ENCODE measurements at regions not wholly inside any gene's neighbourhood (a gene's known extent, or its start where the extent isn't known, plus 50 kb on each side); places are given as distances from the start of the nearest gene placed in this dataset.
"Not testable (repeated sequence)": the region's sequence is repeated elsewhere in the genome, so short reads cannot be mapped to it uniquely, and the experiment has no call there.

DNA sequence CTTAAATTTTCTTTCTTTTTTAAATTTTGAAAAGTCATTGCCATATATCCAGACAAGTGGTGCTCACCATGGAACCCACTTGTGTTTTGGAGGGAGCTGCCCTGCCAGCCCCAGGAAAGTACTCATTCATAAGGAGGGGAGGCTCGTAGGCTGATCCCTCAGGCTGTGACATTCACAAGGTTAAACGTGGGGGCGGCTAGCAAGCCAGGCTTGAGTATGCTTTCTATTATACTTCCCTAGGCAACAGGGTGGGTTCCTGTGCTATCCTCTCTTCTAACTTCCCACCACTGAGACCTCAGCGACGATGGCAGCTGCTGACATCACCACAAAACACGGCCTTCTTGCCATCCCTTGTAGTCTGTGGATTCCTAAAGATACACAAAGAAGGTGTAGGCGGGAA lies 160.5 kb upstream of the C2CD4B start:
- DNase-seq = no peak

DNA sequence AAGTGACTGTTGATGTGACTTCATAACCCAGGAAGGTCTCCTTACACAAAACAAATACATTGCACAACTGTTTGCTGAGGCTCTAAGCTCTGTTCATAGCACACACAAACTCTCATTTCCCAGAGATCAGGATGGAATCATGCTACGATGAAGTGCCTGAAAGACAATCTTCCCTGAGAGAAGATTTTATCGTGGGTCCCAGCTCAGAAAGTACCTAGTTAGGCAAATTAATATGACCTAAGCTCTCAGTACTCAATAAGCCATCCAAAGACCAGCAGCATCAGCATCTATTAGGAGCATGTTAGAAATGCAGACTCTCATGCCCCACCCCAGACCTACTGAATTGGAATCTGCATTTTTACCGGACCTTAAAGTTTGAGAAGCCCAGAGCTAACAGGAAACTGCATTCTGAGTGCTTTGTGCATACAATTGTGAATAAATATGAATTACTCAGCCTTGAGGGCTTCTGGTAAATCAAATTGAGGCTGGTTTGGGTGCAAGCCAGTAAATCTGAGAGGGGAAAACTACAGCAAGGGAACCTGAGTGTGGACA lies 161.5 kb upstream of the C2CD4B start:
- no peak for DNase-seq

GRCh38 chr15:62327406-62327805 lies 162.3 kb upstream of the C2CD4B start:
- DNase-seq = no peak

DNA sequence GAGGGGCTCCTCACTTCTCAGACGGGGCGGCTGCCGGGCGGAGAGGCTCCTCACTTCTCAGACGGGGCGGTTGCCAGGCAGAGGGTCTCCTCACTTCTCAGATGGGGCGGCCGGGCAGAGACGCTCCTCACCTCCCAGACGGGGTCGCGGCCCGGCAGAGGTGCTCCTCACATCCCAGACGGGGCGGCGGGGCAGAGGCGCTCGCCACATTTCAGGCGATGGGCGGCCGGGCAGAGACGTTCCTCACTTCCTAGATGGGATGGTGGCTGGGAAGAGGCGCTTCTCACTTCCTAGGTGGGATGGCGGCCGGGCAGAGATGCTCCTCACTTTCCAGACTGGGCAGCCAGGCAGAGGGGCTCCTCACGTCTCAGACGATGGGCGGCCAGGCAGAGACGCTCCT lies 167.4 kb upstream of the C2CD4B start:
- DNase-seq = not testable (repeated sequence)

DNA sequence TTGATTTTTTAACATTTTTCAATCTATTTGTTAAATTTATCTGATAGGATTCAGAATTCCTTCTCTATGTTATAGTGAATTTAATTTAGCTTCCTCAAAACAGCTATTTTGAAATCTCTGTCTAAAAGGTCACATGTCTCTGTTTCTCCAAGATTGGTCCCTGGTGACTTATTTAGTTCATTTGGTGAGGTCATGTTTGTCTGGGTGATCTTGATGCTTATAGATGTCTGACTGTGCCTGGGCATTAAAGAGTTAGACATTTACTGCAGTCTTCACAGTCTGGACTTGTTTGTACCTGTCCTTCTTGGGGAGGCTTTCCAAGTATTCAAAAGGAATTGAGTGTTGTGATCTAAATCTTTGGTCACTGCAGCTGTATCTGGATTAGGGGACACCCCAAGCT lies 169.5 kb upstream of the C2CD4B start:
- no peak for DNase-seq

DNA sequence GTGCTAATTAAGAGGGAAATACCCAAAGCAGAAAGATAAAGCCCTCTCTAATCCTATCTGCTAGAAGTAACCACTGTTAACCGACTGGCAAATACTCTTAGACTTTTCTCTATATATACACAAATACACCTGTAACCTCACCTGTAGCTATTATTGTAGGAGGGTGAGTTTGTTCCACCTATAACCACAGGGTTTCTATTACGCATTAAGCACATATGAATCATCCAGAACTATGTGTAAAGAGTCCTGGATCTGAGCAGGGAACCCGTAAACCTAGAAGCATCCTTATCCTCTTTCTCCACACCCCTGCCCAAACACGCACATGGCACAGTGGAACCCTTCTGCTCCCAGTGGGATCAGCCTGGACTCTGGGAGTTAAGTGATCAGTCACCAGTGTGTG lies 172.8 kb upstream of the C2CD4B start:
- DNase-seq = no peak

- no peak for DNase-seq
Observed at GRCh38 chr15:62338497-62338896, 173.4 kb upstream of the C2CD4B start.

DNA sequence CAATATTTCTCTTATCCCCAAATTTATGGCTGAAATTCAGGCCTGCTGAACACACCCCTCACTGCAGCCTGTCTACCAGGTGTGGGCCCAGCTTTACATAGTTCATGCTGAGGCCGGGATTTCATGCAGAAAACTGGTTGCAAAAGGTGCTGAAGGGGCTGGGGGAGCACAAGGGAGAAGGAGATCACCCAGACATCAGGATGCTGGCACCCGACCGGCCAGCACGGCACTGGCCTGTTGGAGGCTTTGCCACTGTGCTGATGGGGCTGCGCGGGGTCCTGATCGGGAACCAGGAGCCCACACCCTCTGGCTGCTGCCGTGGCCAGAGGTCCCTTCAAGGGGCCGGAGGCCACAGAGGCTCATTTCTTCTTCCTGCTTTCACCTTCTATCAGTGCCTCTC lies 177.9 kb upstream of the C2CD4B start:
- no peak for DNase-seq

DNA sequence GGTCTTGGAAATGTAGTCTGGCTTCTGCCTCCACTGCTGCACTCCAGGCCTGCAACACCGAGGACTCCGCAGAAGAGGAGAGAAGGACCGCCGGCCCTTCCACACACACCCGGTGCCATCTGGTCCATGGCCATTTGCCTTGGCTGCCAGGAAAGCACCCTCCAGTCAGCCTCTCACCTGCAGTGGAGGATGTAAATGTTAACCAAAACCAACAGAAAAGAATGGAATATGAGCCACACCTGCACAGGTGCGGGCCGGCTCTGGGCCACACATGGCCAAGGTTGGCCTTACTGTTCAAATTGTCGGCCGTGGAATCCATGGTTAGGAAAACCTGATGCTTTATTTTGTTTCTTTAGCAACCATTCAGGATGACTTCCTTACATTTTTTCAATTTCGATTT lies 178.3 kb upstream of the C2CD4B start:
- no peak for DNase-seq

GRCh38 chr15:62344806-62345539 lies 179.9 kb upstream of the C2CD4B start:
- no peak for DNase-seq

DNA sequence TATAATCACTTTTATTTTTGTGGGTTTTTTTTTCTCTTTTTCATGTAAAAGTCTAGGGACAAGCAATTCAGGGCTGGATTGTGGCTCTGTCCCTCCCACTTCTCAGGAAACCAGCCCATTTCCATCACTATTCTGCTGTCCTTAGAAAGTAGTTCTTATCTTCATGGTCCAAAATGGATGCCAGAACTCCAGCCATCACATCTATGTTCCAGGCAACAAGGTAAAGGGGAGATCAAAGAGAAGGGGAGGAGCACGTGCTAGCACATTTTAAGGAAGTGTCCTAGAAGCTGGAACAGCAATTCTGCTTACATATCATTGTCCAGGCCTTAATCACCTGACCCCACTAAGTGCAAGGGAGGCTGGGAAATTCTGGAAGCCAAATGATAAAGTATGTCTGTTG lies 181.1 kb upstream of the C2CD4B start:
- no peak for DNase-seq

- DNase-seq = no peak
Observed at GRCh38 chr15:62348118-62348517, 183.0 kb upstream of the C2CD4B start.

- DNase-seq = no peak
Observed at GRCh38 chr15:62348623-62349022, 183.5 kb upstream of the C2CD4B start.

- DNase-seq = no peak
Observed at GRCh38 chr15:62352817-62353216, 187.7 kb upstream of the C2CD4B start.

GRCh38 chr15:62357431-62357830 lies 192.3 kb upstream of the C2CD4B start:
- no peak for DNase-seq

- DNase-seq = no peak
Observed at GRCh38 chr15:62359416-62359815, 194.3 kb upstream of the C2CD4B start.

DNA sequence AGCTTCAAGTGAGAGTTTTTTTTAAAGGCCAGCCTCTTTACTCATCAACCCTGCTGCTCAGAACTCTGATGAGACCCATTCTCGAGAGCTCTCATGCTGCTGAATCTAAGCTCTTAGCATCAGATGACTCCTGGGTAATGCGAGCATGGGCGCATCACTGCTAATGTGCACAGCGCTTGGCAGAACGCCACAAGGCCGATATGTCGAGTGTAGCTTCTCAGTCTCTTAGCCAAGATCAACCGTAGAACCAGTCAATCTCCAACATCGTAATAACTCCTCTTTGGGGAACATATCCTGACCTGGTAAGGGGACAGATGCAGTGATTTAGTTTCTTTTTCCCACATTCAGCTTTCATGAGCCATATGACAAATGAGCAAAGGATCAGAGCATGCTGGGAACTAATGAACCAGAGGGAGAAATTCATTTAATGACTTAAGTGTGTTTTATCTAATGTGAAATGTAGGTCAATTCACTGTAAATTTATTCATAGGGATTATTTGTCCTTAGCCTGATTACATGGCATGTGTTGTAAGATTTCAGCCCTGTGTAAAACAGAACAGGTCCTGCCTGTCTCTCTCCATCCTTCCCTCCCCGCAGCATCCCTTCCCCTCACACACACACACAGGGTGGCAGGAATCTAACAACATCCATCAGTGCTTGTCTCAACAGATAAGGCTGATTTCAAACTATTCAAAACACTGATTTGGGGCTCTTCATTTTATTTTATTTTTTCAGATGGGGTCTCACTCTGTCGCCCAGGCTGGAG lies 195.4 kb upstream of the C2CD4B start:
- DNase-seq = no peak

DNA sequence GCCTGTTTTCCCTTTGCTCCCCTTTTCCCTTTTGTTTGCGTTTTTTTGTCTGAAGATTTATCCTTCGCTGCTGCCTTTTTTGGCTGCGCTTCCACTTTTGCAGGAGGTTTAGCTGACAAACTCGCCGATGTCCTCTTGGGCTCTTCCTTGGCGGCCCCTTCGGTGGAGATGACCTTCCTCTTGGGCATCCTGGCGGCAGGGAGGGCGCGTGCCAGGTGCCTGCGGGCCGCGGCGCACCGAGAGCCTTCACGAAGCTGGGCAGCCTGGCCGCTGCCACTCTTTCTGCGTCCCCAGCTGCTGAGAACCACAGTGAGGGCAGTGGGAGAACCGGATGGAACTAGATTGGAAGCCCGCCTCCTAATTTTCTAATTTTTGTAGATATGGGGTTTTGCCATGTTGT lies 197.1 kb upstream of the C2CD4B start:
- DNase-seq = no peak

DNA sequence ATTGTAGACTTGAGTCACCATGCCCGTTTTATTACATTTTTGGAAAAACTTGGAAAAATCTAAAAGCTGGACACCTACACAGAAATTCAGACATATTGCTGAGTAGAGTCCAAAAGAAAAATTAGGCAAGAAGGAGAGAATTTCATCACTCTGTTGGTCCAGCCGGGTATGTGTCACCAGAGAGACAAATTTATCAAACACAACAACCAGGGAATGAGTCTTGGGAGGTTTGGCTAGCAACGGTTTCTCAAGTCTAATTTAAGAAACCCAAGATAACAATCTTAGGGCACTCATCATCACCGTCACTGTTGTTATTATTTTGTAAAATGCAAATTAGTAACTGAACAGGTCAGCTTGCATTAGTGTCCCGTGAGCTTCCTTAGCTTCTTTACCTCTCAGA lies 197.5 kb upstream of the C2CD4B start:
- no peak for DNase-seq

DNA sequence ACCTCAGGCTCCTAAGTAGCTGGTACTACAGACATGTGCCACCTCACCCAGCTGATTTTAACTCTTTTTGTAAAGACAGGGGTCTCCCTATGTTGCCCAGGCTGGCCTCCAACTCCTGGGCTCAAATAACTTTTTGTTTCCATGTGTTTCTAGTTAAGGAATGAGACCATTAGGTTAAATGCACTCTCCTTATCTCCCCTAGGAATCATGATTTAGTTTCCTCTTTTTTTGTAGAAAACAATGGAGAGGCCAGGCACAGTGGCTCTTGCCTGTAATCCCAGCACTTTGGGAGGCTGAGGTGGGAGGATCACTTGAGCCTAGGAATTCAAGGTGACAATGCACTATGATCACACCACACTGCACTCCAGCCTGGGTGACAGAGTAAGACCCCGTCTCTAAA lies 198.8 kb upstream of the C2CD4B start:
- no peak for DNase-seq

DNA sequence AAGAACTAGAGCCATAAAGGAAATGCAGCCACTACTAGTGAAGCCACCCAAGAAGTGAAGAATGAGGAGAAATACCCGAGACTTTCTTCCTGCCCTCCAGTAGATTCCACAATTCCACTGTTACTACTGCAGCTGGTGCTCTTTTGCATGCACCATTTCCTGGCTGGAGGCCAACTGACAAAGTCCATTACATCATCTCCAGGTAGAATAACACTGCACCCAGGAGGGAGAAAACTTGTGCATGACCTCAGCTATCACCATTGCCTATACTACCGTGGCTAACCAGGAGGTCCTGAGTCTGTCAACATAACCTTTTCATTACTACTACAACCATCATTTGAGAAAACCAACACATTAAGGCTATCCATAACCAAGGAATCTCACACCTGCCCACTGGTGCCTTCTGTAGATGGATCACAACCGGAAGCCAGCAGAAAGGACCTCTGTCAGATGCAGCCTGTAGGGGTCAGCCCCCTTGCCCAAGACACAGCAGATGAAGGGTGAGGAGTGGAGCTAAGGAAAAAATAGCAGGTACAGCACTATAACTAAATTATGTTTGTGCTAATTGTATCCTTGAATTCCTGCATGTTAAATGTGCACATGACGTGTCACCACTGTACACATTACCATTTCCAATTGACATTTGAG lies 200.8 kb upstream of the C2CD4B start:
- DNase-seq = peak; percentile 49

GRCh38 chr15:62369454-62369853 lies 204.4 kb upstream of the C2CD4B start:
- DNase-seq = no peak

DNA sequence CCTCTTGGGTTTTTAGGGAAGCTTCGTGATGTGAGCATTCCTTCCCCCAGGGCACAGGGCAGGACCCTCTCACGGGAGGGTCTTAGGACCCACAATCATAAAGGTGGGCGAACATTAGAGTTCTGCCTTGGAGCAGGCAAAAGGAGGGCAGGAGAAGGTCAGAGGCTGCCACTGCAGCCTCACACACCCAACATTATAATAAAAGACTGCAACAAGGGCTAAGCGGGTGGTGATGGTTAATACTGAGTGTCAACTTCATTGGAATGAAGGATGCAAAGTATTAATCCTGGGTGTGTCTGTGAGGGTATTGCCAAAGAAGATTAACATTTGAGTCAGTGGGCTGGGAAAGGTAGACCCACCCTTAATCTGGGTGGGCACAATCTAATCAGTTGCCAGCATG lies 206.6 kb upstream of the C2CD4B start:
- DNase-seq = not testable (repeated sequence)
